Uterus (tissue), 2 donors: ENCODE measurements at regions not wholly inside any gene's neighbourhood (a gene's known extent, or its start where the extent isn't known, plus 50 kb on each side); places are given as distances from the start of the nearest gene placed in this dataset.

Source experiments
- CTCF ChIP-seq, 4 experiments: fragments of 200-600 bp in 2 of 4; fragments of 450-650 bp in 2 of 4; sonication (generic) in 2 of 4; IDR thresholded peaks; one replicate each; pipeline ENCODE4 v1.5.1; 2016 to 2019; ENCODE audit warnings: antibody characterized with exemption in 4 of 4, mild to moderate bottlenecking in 2 of 4, moderate library complexity in 1 of 4
- POLR2A ChIP-seq, 2 donors: fragments of 450-650 bp; IDR thresholded peaks; one replicate each; pipeline ENCODE4 v1.6.1; 2016; ENCODE audit warnings: antibody characterized with exemption in 2 of 2, mild to moderate bottlenecking in 1 of 2, moderate library complexity in 1 of 2

DNA sequence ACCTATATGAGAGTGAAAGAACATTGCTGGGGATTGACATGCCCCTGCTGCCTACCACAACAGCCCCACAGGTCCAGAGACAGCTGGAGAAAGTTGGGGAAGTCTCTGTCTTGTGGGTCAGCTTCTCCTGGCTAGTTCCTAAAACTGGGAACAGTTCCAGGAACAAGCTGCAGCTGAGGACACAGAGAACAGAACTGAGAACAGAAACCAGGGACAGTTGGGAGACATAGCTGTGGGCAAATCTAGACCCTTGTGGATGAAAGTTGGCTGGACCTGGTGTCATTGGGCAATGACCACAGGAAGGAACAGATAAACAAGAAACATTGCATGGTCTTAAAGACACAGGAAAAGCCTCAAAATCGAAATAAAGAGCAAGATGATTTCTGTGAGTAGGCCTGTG lies 58.3 kb upstream of the MOCS2 start:
- TF ChIP-seq CTCF (IDR thresholded peaks at IDR 0.05) (no peak), POLR2A (IDR thresholded peaks at IDR 0.05) (no peak)
